ENCODE measurements at regions not wholly inside any gene's neighbourhood (a gene's known extent, or its start where the extent isn't known, plus 50 kb on each side); places are given as distances from the start of the nearest gene placed in this dataset.

- ChIA-PET SMC1A (ENCODE audit: uncharacterized antibody, unreplicated experiment) (interaction anchor here (1.2 to 1.7 kb wide), 3 partner anchors 18 to 229 kb away, joined by 3 to 5 read pairs (median 3); no protein-coding TSS in a partner anchor), POLR2A (no interaction called here), CTCF (interaction anchor here (1.1 to 2.4 kb wide), 2 partner anchors 11 to 18 kb away, joined by 6 read pairs; no protein-coding TSS in a partner anchor), RAD21 (ENCODE audit: unreplicated experiment) (no interaction called here)
- H3K4me1 ChIP-seq (ENCODE audit: control insufficient read depth, insufficient read depth, low read length): no peaks in the 10 kb centered on the region; the same call in 1 of the 2 replicates
- no TSS peak for BruUV-seq (replicated peaks)
- no peak for ATAC-seq
- FAIRE-seq: no peak
- no peaks in the 10 kb centered on the region for H3K36me3 ChIP-seq (ENCODE audit: control insufficient read depth in 2 of 2, insufficient read depth in 2 of 2, low read length in 1 of 2)
- no peak overlapping the region for H3K9ac ChIP-seq (ENCODE audit: control insufficient read depth, insufficient read depth, low read length)
- in situ Hi-C loops (cut with MboI): loop anchor here (10.0 kb wide), 1 partner anchor 231 kb away; no protein-coding TSS in a partner anchor
- H3K4me2 ChIP-seq (ENCODE audit: control insufficient read depth, insufficient read depth): no peak overlapping the region
- 35% methylated on average over 11 of the region's 11 CpGs for WGBS (ENCODE audit: insufficient coverage, insufficient replicate concordance, low lambda C conversion rate, missing lambda C conversion rate)
- no peaks in the 10 kb centered on the region for H4K20me1 ChIP-seq (ENCODE audit: control insufficient read depth, insufficient read depth)
- H3K9me3 ChIP-seq (replicated peaks; ENCODE audit: control insufficient read depth, insufficient read depth, low read length): no peaks in the 10 kb centered on the region
- TF ChIP-seq ZBED1 (IDR thresholded peaks at IDR 0.05; ENCODE audit: borderline replicate concordance) (no peak), REST (IDR thresholded peaks at IDR 0.05; ENCODE audit: low read depth, low read length) (no peak), ZNF384 (IDR thresholded peaks at IDR 0.05; ENCODE audit: borderline replicate concordance, low read depth, low read length) (no peak), EZH2 (IDR thresholded peaks at IDR 0.05; ENCODE audit: borderline replicate concordance, control insufficient read depth, low read depth, low read length) (no peak), JUNB (IDR thresholded peaks at IDR 0.05) (no peak), PML (IDR thresholded peaks at IDR 0.05; ENCODE audit: low read length) (no peak), NR2C1 (IDR thresholded peaks at IDR 0.05) (no peak), IRF5 (IDR thresholded peaks at IDR 0.05; ENCODE audit: borderline replicate concordance) (no peak), PAX8 (IDR thresholded peaks at IDR 0.05) (no peak), SMC3 (IDR thresholded peaks at IDR 0.05; ENCODE audit: borderline replicate concordance, low read length) (no peak), ELK1 (IDR thresholded peaks at IDR 0.05; ENCODE audit: low read depth, low read length) (no peak)
- H3K79me2 ChIP-seq (ENCODE audit: control insufficient read depth, insufficient read depth, low read length): no peaks in the 10 kb centered on the region
- intact Hi-C loops (cut with micrococcal nuclease; ENCODE audit: unreplicated experiment): no loop called here
- H3K27ac ChIP-seq (ENCODE audit: control insufficient read depth, insufficient read depth): no peak overlapping the region
- H2AFZ ChIP-seq (ENCODE audit: control insufficient read depth, low read depth, low read length): no peak overlapping the region
- H3K27me3 ChIP-seq (replicated peaks in 1 of 2; ENCODE audit: control insufficient read depth in 2 of 2, insufficient read depth in 2 of 2, low read length in 1 of 2): no peaks in the 10 kb centered on the region
- DNase-seq (ENCODE audit: low read depth, low spot score): no peak
- no peak overlapping the region for H3K4me3 ChIP-seq
Observed at GRCh38 chr16:11413907-11414595, 68.8 kb downstream of the RMI2 start.

All from GM12878 (cell line).